CD14-positive monocyte (primary cell): ENCODE measurements at regions not wholly inside any gene's neighbourhood (a gene's known extent, or its start where the extent isn't known, plus 50 kb on each side); places are given as distances from the start of the nearest gene placed in this dataset.
"Not testable (repeated sequence)": the region's sequence is repeated elsewhere in the genome, so short reads cannot be mapped to it uniquely, and the experiment has no call there.

Experiments used
- DNase-seq, 3 donors: peaks; one replicate each; pipeline ENCODE4 v3.0.0-alpha.2; 2011 to 2022
- H2AFZ ChIP-seq: 2 replicates; pipeline ENCODE4 v1.6.0; 2012; ENCODE audit warnings: mild to moderate bottlenecking, low read depth, low read length, inconsistent platforms; ENCODE audit not compliant: insufficient read depth, poor library complexity, severe bottlenecking
- H3K27ac ChIP-seq, 2 donors: 1 replicate in 1 of 2; 2 replicates in 1 of 2; pipeline ENCODE4 v1.5.1; 2012 to 2013; ENCODE audit warnings: low read length in 2 of 2, control low read depth in 1 of 2, inconsistent platforms in 1 of 2, low read depth in 1 of 2, mild to moderate bottlenecking in 1 of 2
- H3K27me3 ChIP-seq, 2 donors: one replicate each; pipeline versions ENCODE4 v1.6.0 to v1.6.1; 2011 to 2013; ENCODE audit warnings: low read length in 2 of 2; ENCODE audit not compliant: control insufficient read depth in 2 of 2, insufficient read depth in 2 of 2
- H3K36me3 ChIP-seq, 2 donors: replicated peaks in 1 of 2; 1 replicate in 1 of 2; 2 replicates in 1 of 2; pipeline versions ENCODE4 v1.5.1 to v1.6.1; 2012 to 2013; ENCODE audit warnings: low read length in 2 of 2, control low read depth in 1 of 2, inconsistent platforms in 1 of 2, mild to moderate bottlenecking in 1 of 2; ENCODE audit not compliant: insufficient read depth in 2 of 2, control insufficient read depth in 1 of 2
- H3K4me1 ChIP-seq, 2 donors: 1 replicate in 1 of 2; 2 replicates in 1 of 2; pipeline versions ENCODE4 v1.5.1 to v1.6.1; 2012 to 2013; ENCODE audit warnings: low read length in 2 of 2, control low read depth in 1 of 2, inconsistent platforms in 1 of 2, mild to moderate bottlenecking in 1 of 2, moderate library complexity in 1 of 2; ENCODE audit not compliant: insufficient read depth in 2 of 2, control insufficient read depth in 1 of 2
- H3K4me2 ChIP-seq: replicated peaks from 2 replicates; pipeline ENCODE3; 2012; ENCODE audit warnings: low read length, moderate library complexity, mild to moderate bottlenecking; ENCODE audit not compliant: poor library complexity, severe bottlenecking; ENCODE audit errors: extremely low read depth
- H3K4me3 ChIP-seq, 3 experiments: fragments of 200-600 bp in 1 of 3; sonication (generic) in 1 of 3; replicated peaks in 1 of 3; 1 replicate in 2 of 3; 2 replicates in 1 of 3; pipeline ENCODE4 v1.5.1; 2011 to 2013; ENCODE audit warnings: low read length in 3 of 3, mild to moderate bottlenecking in 3 of 3, control low read depth in 2 of 3, low read depth in 2 of 3, inconsistent platforms in 1 of 3, moderate library complexity in 1 of 3
- H3K79me2 ChIP-seq: 2 replicates; pipeline ENCODE4 v1.6.0; 2012; ENCODE audit warnings: mild to moderate bottlenecking, control low read depth, inconsistent platforms, low read length, moderate library complexity; ENCODE audit not compliant: insufficient read depth
- H3K9ac ChIP-seq: 2 replicates; pipeline ENCODE4 v1.6.0; 2017; ENCODE audit warnings: low read length, mild to moderate bottlenecking; ENCODE audit not compliant: insufficient read depth, poor library complexity, severe bottlenecking
- H3K9me3 ChIP-seq, 2 donors: replicated peaks in 1 of 2; 1 replicate in 1 of 2; 2 replicates in 1 of 2; pipeline versions ENCODE4 v1.5.1 to v1.6.1; 2012 to 2013; ENCODE audit warnings: low read length in 2 of 2, control low read depth in 1 of 2; ENCODE audit not compliant: control insufficient read depth in 1 of 2, insufficient read depth in 1 of 2
- H4K20me1 ChIP-seq: 2 replicates; pipeline ENCODE4 v1.6.0; 2012; ENCODE audit warnings: mild to moderate bottlenecking, low read length, control low read depth, moderate library complexity; ENCODE audit not compliant: insufficient read depth
- H3K27ac Mint-ChIP-seq, 7 donors: one replicate each; pipeline ENCODE4 v1.8.0; 2020; ENCODE audit warnings: mild to moderate bottlenecking in 7 of 7, mixed read lengths in 7 of 7, moderate library complexity in 6 of 7, inconsistent platforms in 2 of 7
- H3K27me3 Mint-ChIP-seq, 3 donors: one replicate each; pipeline ENCODE4 v1.8.0; 2021 to 2022; ENCODE audit warnings: low read depth in 3 of 3, mild to moderate bottlenecking in 3 of 3, mixed read lengths in 3 of 3, moderate library complexity in 3 of 3, inconsistent platforms in 1 of 3
- H3K36me3 Mint-ChIP-seq, 2 donors: one replicate each; pipeline ENCODE4 v1.8.0; 2020; ENCODE audit warnings: mixed read lengths in 2 of 2, inconsistent platforms in 1 of 2, mild to moderate bottlenecking in 1 of 2
- H3K4me1 Mint-ChIP-seq: one replicate; pipeline ENCODE4 v1.8.0; 2020; ENCODE audit warnings: mild to moderate bottlenecking, mixed read lengths
- H3K4me3 Mint-ChIP-seq, 2 donors: one replicate each; pipeline ENCODE4 v1.8.0; 2020; ENCODE audit warnings: mild to moderate bottlenecking in 2 of 2, mixed read lengths in 2 of 2, moderate library complexity in 1 of 2
- H3K9me3 Mint-ChIP-seq, 7 donors: one replicate each; pipeline ENCODE4 v1.8.0; 2020 to 2022; ENCODE audit warnings: mixed read lengths in 7 of 7, mild to moderate bottlenecking in 6 of 7, moderate library complexity in 6 of 7, inconsistent platforms in 2 of 7
- CTCF ChIP-seq: fragments of 200-600 bp; IDR thresholded peaks from one replicate; pipeline ENCODE4 v1.8.0; 2022; ENCODE audit warnings: antibody characterized with exemption, mild to moderate bottlenecking
- WGBS: methylation state at CpG from one replicate; pipeline ENCODE4 v1.1.5; 2013; ENCODE audit warnings: missing lambda C conversion rate; ENCODE audit not compliant: insufficient coverage; 5-methylcytosine and 5-hydroxymethylcytosine counted together
- intact Hi-C, 2 donors: fragments of 100-400 bp; cut with micrococcal nuclease; formaldehyde crosslinking; loops; one replicate each; pipeline versions ENCODE4 v1.15.0 to v1.15.1; 2023

- no peak overlapping the region for H3K4me2 ChIP-seq
- no peak overlapping the region for H3K27ac ChIP-seq
- H3K4me3 ChIP-seq = no peak overlapping the region
- H2AFZ ChIP-seq = no peak overlapping the region
- H3K9ac ChIP-seq = no peak overlapping the region
- Mint-ChIP-seq H3K27me3 (no peaks in the 10 kb centered on the region), H3K27ac (no peak overlapping the region), H3K4me3 (no peak overlapping the region), H3K36me3 (no peaks in the 10 kb centered on the region), H3K4me1 (no peaks in the 10 kb centered on the region), H3K9me3 (peaks cover 11 to 31% (median 22%) of the 10 kb centered on the region in 7 donors)
- peaks cover 16 to 18% of the 10 kb centered on the region in 2 donors for H3K9me3 ChIP-seq
- no peaks in the 10 kb centered on the region for H3K4me1 ChIP-seq
- intact Hi-C loops = no loop called here
- no peaks in the 10 kb centered on the region for H3K79me2 ChIP-seq
- H4K20me1 ChIP-seq = no peaks in the 10 kb centered on the region
- no peak for DNase-seq
- TF ChIP-seq CTCF = no peak
- no CpG with 5 or more reads among the region's 5 CpGs for WGBS
- H3K27me3 ChIP-seq = no peaks in the 10 kb centered on the region
- H3K36me3 ChIP-seq = no peaks in the 10 kb centered on the region
These were observed 249.0 kb upstream of the CDH2 start for GRCh38 chr18:28425886-28426285.

- WGBS = no CpG with 5 or more reads among the region's 2 CpGs
- intact Hi-C loops = no loop called here
These were observed 245.6 kb upstream of the CDH2 start for GRCh38 chr18:28422577-28422976.

GRCh38 chr18:28421950-28422349 is 245.0 kb upstream of the CDH2 start:
- H3K4me3 ChIP-seq, intact Hi-C loops, H3K27me3 ChIP-seq, H3K27ac Mint-ChIP-seq, H3K4me2 ChIP-seq, H4K20me1 ChIP-seq, DNase-seq, H3K79me2 ChIP-seq, H3K4me3 Mint-ChIP-seq, H3K4me1 Mint-ChIP-seq, H3K36me3 Mint-ChIP-seq, H2AFZ ChIP-seq, H3K36me3 ChIP-seq, H3K27ac ChIP-seq, H3K27me3 Mint-ChIP-seq, H3K4me1 ChIP-seq, H3K9ac ChIP-seq: not testable (repeated sequence)
- no CpG with 5 or more reads among the region's 17 CpGs for WGBS
- peaks cover 13 to 16% of the 10 kb centered on the region in 2 donors for H3K9me3 ChIP-seq
- H3K9me3 Mint-ChIP-seq = peaks cover 7 to 29% (median 17%) of the 10 kb centered on the region in 7 donors

More at GRCh38 chr18:28422577-28422976, 245.6 kb upstream of the CDH2 start:
- no peak overlapping the region for H3K4me3 Mint-ChIP-seq
- Histone ChIP-seq H3K4me1 (no peaks in the 10 kb centered on the region), H3K9ac (no peak overlapping the region), H3K4me3 (no peak overlapping the region), H3K36me3 (no peaks in the 10 kb centered on the region), H3K27ac (no peak overlapping the region), H3K79me2 (no peaks in the 10 kb centered on the region), H2AFZ (no peak overlapping the region), H3K9me3 (peaks cover 13 to 16% of the 10 kb centered on the region in 2 donors), H4K20me1 (no peaks in the 10 kb centered on the region), H3K27me3 (no peaks in the 10 kb centered on the region), H3K4me2 (no peak overlapping the region)
- no peaks in the 10 kb centered on the region for H3K27me3 Mint-ChIP-seq
- no peaks in the 10 kb centered on the region for H3K36me3 Mint-ChIP-seq
- no peak overlapping the region for H3K27ac Mint-ChIP-seq
- H3K4me1 Mint-ChIP-seq = no peaks in the 10 kb centered on the region
- TF ChIP-seq CTCF = no peak
- H3K9me3 Mint-ChIP-seq = peaks cover 8 to 29% (median 19%) of the 10 kb centered on the region in 7 donors
- no peak for DNase-seq
